H9 (cell line): ENCODE measurements at regions not wholly inside any gene's neighbourhood (a gene's known extent, or its start where the extent isn't known, plus 50 kb on each side); places are given as distances from the start of the nearest gene placed in this dataset.

Experiments
- DNase-seq: peaks from one replicate; pipeline ENCODE4 v3.0.0-alpha.2; 2017
- H2AFZ ChIP-seq: one replicate; pipeline ENCODE4 v1.6.1; 2013; ENCODE audit warnings: mild to moderate bottlenecking, low read length, control low read depth, moderate library complexity
- H2AK5ac ChIP-seq: 2 replicates; pipeline ENCODE4 v1.6.1; 2013; ENCODE audit warnings: low read length, control low read depth, mixed read lengths; ENCODE audit not compliant: insufficient read length
- H2BK120ac ChIP-seq: one replicate; pipeline ENCODE4 v1.6.1; 2013; ENCODE audit warnings: low read depth, mild to moderate bottlenecking, low read length, control low read depth, inconsistent platforms; ENCODE audit not compliant: poor library complexity, severe bottlenecking
- H2BK12ac ChIP-seq: 2 replicates; pipeline ENCODE4 v1.6.1; 2013; ENCODE audit warnings: low read length, control low read depth, mixed read lengths, low read depth; ENCODE audit not compliant: insufficient read length
- H2BK15ac ChIP-seq: 2 replicates; pipeline ENCODE4 v1.6.1; 2013; ENCODE audit warnings: low read depth, low read length, control low read depth
- H2BK20ac ChIP-seq: one replicate; pipeline ENCODE4 v1.6.1; 2013; ENCODE audit warnings: low read depth, mild to moderate bottlenecking, low read length, control low read depth, inconsistent platforms; ENCODE audit not compliant: poor library complexity, severe bottlenecking
- H2BK5ac ChIP-seq: 2 replicates; pipeline ENCODE4 v1.6.1; 2013; ENCODE audit warnings: low read length, control low read depth, mixed read lengths; ENCODE audit not compliant: insufficient read length
- H3K14ac ChIP-seq: 2 replicates; pipeline ENCODE4 v1.6.1; 2013; ENCODE audit warnings: low read length, control low read depth; ENCODE audit not compliant: insufficient read depth
- H3K18ac ChIP-seq: 2 replicates; pipeline ENCODE4 v1.6.1; 2013; ENCODE audit warnings: low read depth, mild to moderate bottlenecking, mixed read lengths, low read length, control low read depth; ENCODE audit not compliant: insufficient read length
- H3K23ac ChIP-seq: 2 replicates; pipeline ENCODE4 v1.6.1; 2013; ENCODE audit warnings: low read length, control low read depth, mixed read lengths, low read depth; ENCODE audit not compliant: insufficient read length
- H3K23me2 ChIP-seq: 2 replicates; pipeline ENCODE4 v1.6.1; 2013; ENCODE audit warnings: low read depth, mild to moderate bottlenecking, mixed read lengths, low read length, control low read depth; ENCODE audit not compliant: insufficient read length, poor library complexity, severe bottlenecking
- H3K27ac ChIP-seq: 2 replicates; pipeline ENCODE4 v1.5.1; 2013; ENCODE audit warnings: low read length, control low read depth, mixed read lengths, low read depth; ENCODE audit not compliant: insufficient read length
- H3K27me3 ChIP-seq: 2 replicates; pipeline ENCODE4 v1.6.1; 2013; ENCODE audit warnings: low read length, control low read depth, inconsistent platforms; ENCODE audit not compliant: insufficient read depth
- H3K4ac ChIP-seq: 2 replicates; pipeline ENCODE4 v1.6.1; 2013; ENCODE audit warnings: low read depth, mild to moderate bottlenecking, control low read depth, inconsistent platforms, low read length, moderate library complexity
- H3K4me1 ChIP-seq: 2 replicates; pipeline ENCODE4 v1.6.1; 2013; ENCODE audit warnings: low read length, control low read depth, inconsistent platforms; ENCODE audit not compliant: insufficient read depth
- H3K4me2 ChIP-seq: 2 replicates; pipeline ENCODE4 v1.6.1; 2013; ENCODE audit warnings: low read length, control low read depth, mixed read lengths; ENCODE audit not compliant: insufficient read length, insufficient read depth
- H3K56ac ChIP-seq: 2 replicates; pipeline ENCODE4 v1.6.1; 2013; ENCODE audit warnings: low read depth, mild to moderate bottlenecking, mixed read lengths, low read length, control low read depth; ENCODE audit not compliant: insufficient read length
- H3K79me1 ChIP-seq: 2 replicates; pipeline ENCODE4 v1.6.1; 2013; ENCODE audit warnings: low read depth, mild to moderate bottlenecking, moderate library complexity, low read length, control low read depth, inconsistent platforms; ENCODE audit not compliant: insufficient read depth, poor library complexity, severe bottlenecking
- H3K79me2 ChIP-seq: 2 replicates; pipeline ENCODE4 v1.6.1; 2013; ENCODE audit warnings: low read length, control low read depth, inconsistent platforms; ENCODE audit not compliant: insufficient read depth
- H3K9ac ChIP-seq: 2 replicates; pipeline ENCODE4 v1.6.1; 2013; ENCODE audit warnings: low read length, control low read depth, mixed read lengths; ENCODE audit not compliant: insufficient read length; ENCODE audit errors: extremely low read depth
- H3K9me3 ChIP-seq: one replicate; pipeline ENCODE4 v1.6.1; 2013; ENCODE audit warnings: low read depth, low read length, inconsistent platforms; ENCODE audit not compliant: control insufficient read depth
- H3T11ph ChIP-seq: one replicate; pipeline ENCODE4 v1.6.1; 2013; ENCODE audit warnings: mild to moderate bottlenecking, low read length, control low read depth, inconsistent platforms
- H4K20me1 ChIP-seq: one replicate; pipeline ENCODE4 v1.6.1; 2013; ENCODE audit not compliant: control insufficient read depth, insufficient read length, insufficient read depth
- H4K5ac ChIP-seq: 2 replicates; pipeline ENCODE4 v1.6.1; 2013; ENCODE audit warnings: low read depth, mild to moderate bottlenecking, mixed read lengths, low read length, control low read depth; ENCODE audit not compliant: insufficient read length
- H4K8ac ChIP-seq: replicated peaks from 2 replicates; pipeline ENCODE4 v1.6.1; 2013; ENCODE audit warnings: low read length, control low read depth, mixed read lengths, low read depth; ENCODE audit not compliant: insufficient read length
- H4K91ac ChIP-seq: 2 replicates; pipeline ENCODE4 v1.6.1; 2013; ENCODE audit warnings: low read depth, mild to moderate bottlenecking, moderate library complexity, mixed read lengths, low read length, control low read depth; ENCODE audit not compliant: insufficient read length
- H3K27ac Mint-ChIP-seq, 3 experiments: 2 replicates in 2 of 3; 3 replicates in 1 of 3; pipeline ENCODE4 v1.8.0; 2020 to 2021; ENCODE audit warnings: mixed read lengths in 3 of 3, mild to moderate bottlenecking in 1 of 3, moderate library complexity in 1 of 3
- H3K27me3 Mint-ChIP-seq: 2 replicates; pipeline ENCODE4 v1.8.0; 2021; ENCODE audit warnings: low read depth, mild to moderate bottlenecking, moderate library complexity, mixed read lengths
- H3K36me3 Mint-ChIP-seq, 3 experiments: 2 replicates in 2 of 3; 3 replicates in 1 of 3; pipeline ENCODE4 v1.8.0; 2020 to 2021; ENCODE audit warnings: low read depth in 3 of 3, mixed read lengths in 3 of 3; ENCODE audit not compliant: insufficient read depth in 1 of 3
- H3K4me1 Mint-ChIP-seq, 2 experiments: 2 replicates each; pipeline ENCODE4 v1.8.0; 2020; ENCODE audit warnings: mixed read lengths in 2 of 2
- H3K4me3 Mint-ChIP-seq, 2 experiments: 2 replicates in 1 of 2; 3 replicates in 1 of 2; pipeline ENCODE4 v1.8.0; 2020 to 2021; ENCODE audit warnings: mild to moderate bottlenecking in 2 of 2, mixed read lengths in 2 of 2, moderate library complexity in 1 of 2
- H3K9me3 Mint-ChIP-seq, 2 experiments: 2 replicates in 1 of 2; 3 replicates in 1 of 2; pipeline ENCODE4 v1.8.0; 2020; ENCODE audit warnings: mild to moderate bottlenecking in 2 of 2, mixed read lengths in 2 of 2, moderate library complexity in 1 of 2
- CTCF ChIP-seq: fragments of 200-600 bp; sonication (generic); conservative IDR thresholded peaks from 3 replicates; pipeline ENCODE4 v1.8.0; 2021; ENCODE audit warnings: antibody characterized with exemption, mild to moderate bottlenecking
- WGBS: extraction: QIAGEN DNeasy Blood & Tissue Kit; methylation state at CpG from one replicate; pipeline ENCODE4 v1.1.7; 2013; ENCODE audit warnings: missing lambda C conversion rate, low lambda C conversion rate, mixed read lengths; ENCODE audit not compliant: insufficient read length; ENCODE audit errors: extremely low coverage; 5-methylcytosine and 5-hydroxymethylcytosine counted together

- no peak for DNase-seq
- Histone ChIP-seq H3K4ac (no peak overlapping the region), H2BK12ac (no peak overlapping the region), H2BK5ac (no peak overlapping the region), H3K27me3 (no peaks in the 10 kb centered on the region), H4K8ac (no peak overlapping the region), H3K79me2 (no peaks in the 10 kb centered on the region), H3K56ac (no peak overlapping the region), H4K20me1 (no peaks in the 10 kb centered on the region), H3K23me2 (no peaks in the 10 kb centered on the region), H3K9ac (no peak overlapping the region), H2AFZ (no peak overlapping the region), H3K4me1 (no peaks in the 10 kb centered on the region), H3K79me1 (no peaks in the 10 kb centered on the region), H3K23ac (no peak overlapping the region), H2BK15ac (no peak overlapping the region), H2BK20ac (no peak overlapping the region), H3K4me2 (no peak overlapping the region), H3K9me3 (no peaks in the 10 kb centered on the region), H2BK120ac (no peak overlapping the region), H3T11ph (no peak overlapping the region), H3K27ac (no peak overlapping the region), H3K14ac (no peak overlapping the region), H3K18ac (no peak overlapping the region), H2AK5ac (no peak overlapping the region), H4K5ac (no peak overlapping the region), H4K91ac (no peak overlapping the region)
- Mint-ChIP-seq H3K9me3 (no peaks in the 10 kb centered on the region), H3K27ac (no peak overlapping the region), H3K4me3 (no peak overlapping the region), H3K4me1 (peaks cover 2% of the 10 kb centered on the region in 2 experiments; a peak in 2 of 4 replicates), H3K27me3 (no peaks in the 10 kb centered on the region), H3K36me3 (no peaks in the 10 kb centered on the region; a peak in 1 of 7 replicates)
- no CpG with 5 or more reads among the region's 1 CpG for WGBS
- TF ChIP-seq CTCF, result peak; percentile 46; the same call in 2 of the 3 replicates
Measured at GRCh38 chr5:166637295-166637694, 1654.2 kb upstream of the WWC1 start.
